ENCODE measurements at regions not wholly inside any gene's neighbourhood (a gene's known extent, or its start where the extent isn't known, plus 50 kb on each side); places are given as distances from the start of the nearest gene placed in this dataset.
"Not testable (repeated sequence)": the region's sequence is repeated elsewhere in the genome, so short reads cannot be mapped to it uniquely, and the experiment has no call there.

DNA sequence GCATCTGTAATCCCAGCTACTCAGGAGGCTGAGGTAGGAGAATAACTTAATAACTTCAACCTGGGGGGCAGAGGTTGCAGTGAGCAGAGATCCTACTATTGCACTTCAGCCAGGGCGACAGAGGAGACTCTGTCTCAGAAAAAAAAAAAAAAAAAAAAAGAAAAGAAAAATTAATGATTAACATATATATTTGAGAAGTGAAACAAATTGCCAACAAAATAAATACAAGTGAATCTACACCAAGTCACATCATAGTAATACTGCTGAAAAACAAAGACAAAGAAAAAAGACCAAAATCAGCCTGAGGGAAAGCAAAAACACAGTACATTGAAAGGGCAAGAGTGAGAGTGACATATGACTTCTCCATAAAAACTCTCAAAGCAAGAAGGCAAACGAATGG, 123.7 kb downstream of the CASP12 start:
- no peak for DNase-seq

GRCh38 chr11:104772806-104773241, 125.4 kb downstream of the CASP12 start:
- DNase-seq: peak in 1 of 2 donors; percentile 24

GRCh38 chr11:104771763-104772162, 126.5 kb downstream of the CASP12 start:
- DNase-seq: no peak

- DNase-seq: not testable (repeated sequence)
Observed at GRCh38 chr11:104771046-104771445, 127.2 kb downstream of the CASP12 start.

GRCh38 chr11:104765401-104766095, 132.7 kb downstream of the CASP12 start:
- DNase-seq: no peak

GRCh38 chr11:104764710-104765045, 133.6 kb downstream of the CASP12 start:
- no peak for DNase-seq

- DNase-seq: no peak
Observed at GRCh38 chr11:104763930-104764709, 134.1 kb downstream of the CASP12 start.

- no peak for DNase-seq
Observed at GRCh38 chr11:104761511-104761910, 136.7 kb downstream of the CASP12 start.

GRCh38 chr11:104759464-104759863, 138.8 kb downstream of the CASP12 start:
- DNase-seq: no peak

DNA sequence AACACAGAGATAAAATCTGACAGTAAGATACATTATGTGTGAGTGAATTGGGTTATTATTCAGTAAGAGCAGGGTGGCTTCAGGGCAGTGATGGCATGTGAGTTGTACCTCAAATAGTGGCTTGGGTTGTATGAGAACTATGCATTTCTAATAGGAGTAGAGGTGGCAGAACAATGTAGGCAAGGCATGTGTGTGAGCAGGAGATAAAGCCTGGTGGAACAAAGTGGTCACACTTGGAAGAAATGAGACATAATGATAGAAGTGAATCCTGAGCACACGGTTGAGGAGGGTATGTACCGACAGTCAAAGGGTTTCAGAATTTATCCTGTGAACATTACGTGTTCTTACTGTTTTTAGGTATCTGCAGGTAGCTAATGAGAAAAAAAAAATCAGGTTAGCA, 159.3 kb downstream of the CASP12 start:
- DNase-seq: no peak

DNA sequence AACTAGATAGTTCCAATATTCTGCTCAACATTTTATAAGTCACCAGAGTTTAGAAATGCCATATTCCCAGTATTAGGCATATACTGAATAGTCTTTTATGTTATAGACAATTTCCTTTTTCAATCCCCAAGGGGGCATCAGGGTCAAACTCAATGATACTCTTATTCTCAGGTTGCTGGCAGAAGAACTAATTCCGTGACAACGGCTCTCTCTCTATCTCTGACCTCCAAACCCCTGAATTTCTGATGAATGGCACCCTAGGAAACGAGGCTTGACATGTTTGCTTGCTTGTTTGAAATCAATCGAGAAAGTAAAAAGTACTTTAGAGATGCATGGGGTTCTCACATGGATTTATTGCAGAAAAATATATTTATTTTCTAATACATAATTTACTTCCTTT, 160.1 kb downstream of the CASP12 start:
- no peak for DNase-seq

DNA sequence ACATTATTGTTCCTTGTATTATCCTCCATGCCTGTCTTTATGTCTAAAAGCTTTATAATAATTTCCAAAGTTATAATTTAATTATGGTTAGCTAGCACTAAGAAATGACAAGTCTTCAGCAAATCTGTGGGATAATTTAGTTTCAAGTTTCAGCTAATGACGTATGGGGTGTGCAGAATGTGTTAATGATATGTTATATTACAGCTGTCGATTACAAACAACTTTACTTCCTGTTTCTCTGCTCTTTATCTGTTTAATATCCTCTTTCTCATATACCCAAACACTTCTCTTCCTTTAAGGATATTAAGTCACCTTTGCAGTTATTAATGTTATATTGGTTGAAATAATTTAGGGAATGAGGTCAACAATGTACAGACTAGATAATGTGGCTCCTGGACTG, 161.8 kb downstream of the CASP12 start:
- peak in 1 of 2 donors; percentile 27 for DNase-seq

DNA sequence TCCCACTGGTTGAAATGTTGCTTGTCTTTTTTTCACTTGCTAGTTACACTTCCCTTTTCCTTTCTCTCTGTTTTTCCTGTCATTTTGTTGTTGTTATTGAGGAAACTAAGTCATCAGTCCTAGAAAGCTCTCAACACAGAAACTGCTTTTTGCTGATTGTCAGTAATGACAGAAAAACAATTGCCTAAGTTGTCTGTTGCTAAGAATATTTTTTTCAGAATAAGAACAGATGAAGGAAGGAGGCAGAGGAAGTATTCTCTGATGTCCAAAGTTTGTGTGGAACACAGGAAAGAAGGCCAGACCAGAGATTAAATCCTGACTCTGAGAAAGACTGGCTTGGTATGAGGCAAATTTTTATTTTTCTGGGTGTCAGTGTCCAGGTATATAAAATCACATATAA, 163.3 kb downstream of the CASP12 start:
- DNase-seq: no peak

- DNase-seq: no peak
Observed at GRCh38 chr11:104731890-104732289, 166.4 kb downstream of the CASP12 start.

DNA sequence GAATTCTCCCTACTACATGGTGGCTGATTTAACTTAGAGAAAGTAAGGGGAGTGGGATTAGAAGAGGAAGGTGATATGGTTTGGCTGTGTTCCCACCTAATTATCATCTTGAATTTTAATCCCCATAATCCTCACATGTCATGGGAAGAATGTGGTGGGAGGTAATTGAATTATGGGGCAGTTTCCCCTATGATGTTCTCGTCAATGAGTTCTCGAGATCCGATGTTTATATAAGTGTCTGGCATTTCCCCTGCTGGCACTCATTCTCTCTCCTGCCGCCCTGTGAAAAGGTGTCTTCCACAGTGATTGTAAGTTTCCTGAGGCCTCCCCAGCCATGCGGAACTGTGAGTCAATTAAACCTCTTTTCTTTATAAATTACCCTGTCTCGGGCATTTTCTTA, 169.3 kb downstream of the CASP12 start:
- DNase-seq: no peak

DNA sequence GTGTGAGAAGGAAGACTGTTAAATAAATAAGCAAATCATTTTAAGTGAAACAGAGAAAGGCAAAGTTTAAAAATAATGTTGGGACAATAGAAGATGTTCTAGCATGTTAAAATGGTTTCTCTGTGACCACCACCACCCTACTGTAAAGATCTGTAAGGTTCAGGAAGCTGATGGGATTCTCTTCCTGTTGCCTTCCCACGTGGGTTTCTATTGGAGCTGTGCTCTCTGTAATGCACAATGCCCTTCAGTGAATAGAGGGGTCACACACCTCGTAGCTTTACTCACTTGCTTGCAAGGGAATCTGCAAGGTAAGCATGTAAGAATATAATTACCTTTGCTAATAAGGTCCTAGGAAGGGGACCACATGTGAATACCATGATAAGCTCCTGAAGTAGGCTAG, 170.5 kb downstream of the CASP12 start:
- DNase-seq: no peak

DNA sequence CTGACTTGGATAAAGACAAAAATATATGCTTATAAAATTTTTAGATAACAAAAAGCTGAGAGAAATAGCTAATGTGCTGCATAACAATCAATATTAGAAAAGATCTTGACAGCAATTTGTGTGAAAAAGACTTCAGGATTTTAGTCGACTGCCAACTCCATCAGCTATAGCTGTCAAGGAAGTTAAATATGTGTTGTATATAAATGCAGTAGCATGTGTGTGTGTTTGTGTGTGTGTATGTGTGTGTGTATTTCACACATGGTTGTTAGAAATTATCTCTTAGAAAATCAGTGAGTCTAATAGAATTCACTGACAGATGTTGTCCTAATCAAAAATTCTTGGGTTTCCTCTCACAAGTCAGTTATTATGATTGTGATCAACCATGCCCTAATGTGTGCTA, 171.2 kb downstream of the CASP12 start:
- no peak for DNase-seq

DNA sequence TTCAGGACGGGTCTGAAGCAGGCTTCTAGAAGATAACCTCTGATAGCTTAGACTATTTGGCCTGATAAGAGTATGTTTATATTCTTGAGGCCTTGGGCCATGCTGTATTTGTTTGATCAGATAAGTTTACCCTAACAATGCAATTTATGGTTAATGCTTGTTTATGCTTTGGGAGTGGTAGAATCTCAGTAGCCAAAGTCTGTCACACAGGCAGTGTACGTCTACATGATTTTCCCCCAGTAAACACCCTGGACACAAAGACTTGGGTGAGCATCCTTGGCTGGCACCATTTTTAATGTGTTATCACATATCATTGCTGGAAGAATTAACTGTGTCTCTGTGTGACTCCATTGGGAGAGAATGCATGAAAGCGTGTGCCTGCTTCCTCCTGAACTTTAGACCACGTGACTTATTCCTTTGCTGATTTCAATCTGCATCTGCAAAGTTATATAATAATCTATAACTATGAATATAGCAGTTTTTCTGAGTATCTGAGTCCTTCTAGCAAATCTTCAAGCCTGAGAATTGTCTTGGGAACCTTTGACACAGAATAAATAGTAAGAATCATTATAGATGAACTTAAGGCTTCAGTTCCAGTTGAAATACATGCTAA, 172.4 kb downstream of the CASP12 start:
- DNase-seq: no peak

DNA sequence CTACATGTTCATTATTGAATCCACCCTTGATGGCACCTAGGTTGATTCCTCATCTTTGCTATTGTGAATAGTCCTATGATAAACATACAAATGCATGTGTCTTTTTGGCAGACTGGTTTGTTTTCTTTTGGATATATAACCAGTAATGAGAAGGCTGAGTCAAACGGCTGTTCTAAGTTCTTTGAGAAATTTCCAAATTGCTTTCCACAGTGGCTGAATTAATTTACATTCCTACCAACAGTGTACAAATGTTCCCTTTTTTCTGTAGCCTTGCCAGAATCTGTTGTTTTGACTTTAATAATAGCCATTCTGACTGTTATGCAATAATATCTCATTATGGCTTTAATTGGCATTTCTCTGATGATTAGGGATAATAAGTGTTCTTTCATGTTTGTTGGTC, 184.9 kb downstream of the CASP12 start:
- no peak for DNase-seq

- peak; percentile 88 to 92 for DNase-seq
Observed at GRCh38 chr11:104705490-104706190, 192.6 kb downstream of the CASP12 start.

GRCh38 chr11:104704888-104705287, 193.4 kb downstream of the CASP12 start:
- DNase-seq: peak in 1 of 2 donors; percentile 26

DNA sequence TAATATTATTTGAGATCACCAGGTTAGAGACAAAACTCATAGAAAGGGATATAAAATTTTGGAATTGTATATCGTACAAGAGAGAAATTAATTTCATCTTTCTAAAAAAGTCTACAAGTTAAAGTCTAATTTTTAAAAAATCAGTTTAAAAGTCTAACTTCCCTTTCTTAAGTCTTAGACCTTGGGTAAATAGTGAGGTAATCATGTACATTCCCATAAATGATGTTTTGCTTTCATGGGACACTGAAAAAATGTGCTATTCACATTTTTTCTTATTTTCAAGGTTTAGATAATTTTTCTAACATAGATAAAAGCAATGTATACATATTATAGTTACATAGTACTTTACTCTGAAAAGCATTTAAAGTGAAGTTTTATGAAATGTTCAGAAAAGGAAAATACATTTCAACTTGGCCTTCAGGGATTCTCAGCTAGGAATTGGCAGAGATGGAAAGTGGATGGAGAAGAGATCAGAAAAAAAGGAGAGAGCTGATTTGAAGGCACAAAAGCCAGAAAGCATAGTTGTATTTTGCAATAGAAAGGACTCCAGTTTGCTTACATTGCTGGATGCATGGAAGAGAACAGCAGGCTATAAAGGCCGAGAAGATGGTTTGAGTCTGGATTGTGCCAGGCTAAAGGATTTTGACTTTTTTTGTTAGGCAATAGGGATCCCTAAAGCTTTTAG, 194.0 kb downstream of the CASP12 start:
- no peak for DNase-seq

DNA sequence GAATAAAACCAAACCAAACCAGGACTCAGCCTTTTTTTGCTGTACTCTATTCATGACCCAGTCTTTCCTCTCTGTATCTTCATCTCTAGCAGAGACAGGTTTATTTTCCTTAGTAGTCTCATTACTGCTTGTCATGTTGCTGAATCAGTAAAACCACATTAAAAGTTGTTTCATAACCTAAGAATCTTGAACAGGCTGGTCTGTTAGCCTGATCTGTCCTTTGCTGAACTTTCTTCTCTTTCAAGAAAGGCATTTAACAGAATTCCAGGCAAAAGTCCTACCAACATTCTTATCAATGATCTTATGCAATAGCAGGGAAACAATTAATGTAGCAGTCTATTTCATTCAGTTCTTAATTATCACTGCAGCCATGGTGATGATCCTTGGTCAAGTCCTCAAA, 197.7 kb downstream of the CASP12 start:
- peak in 1 of 2 donors; percentile 33 for DNase-seq
